ENCODE measurements at regions not wholly inside any gene's neighbourhood (a gene's known extent, or its start where the extent isn't known, plus 50 kb on each side); places are given as distances from the start of the nearest gene placed in this dataset.

- WGBS (ENCODE audit: low lambda C conversion rate): 5% methylated on average over 6 of the region's 11 CpGs
- FAIRE-seq: no peak
- Histone ChIP-seq H3K9ac (ENCODE audit: insufficient read depth, low read depth, low read length) (no peak overlapping the region), H3K4me1 (ENCODE audit: insufficient read depth, low read length) (peaks cover 12% of the 10 kb centered on the region), H3K79me2 (ENCODE audit: insufficient read depth, low read length) (no peaks in the 10 kb centered on the region), H3K36me3 (replicated peaks in 1 of 2; ENCODE audit: control insufficient read depth in 1 of 2, insufficient read depth in 2 of 2, low read length in 2 of 2) (no peaks in the 10 kb centered on the region), H3K9me3 (ENCODE audit: low read length) (no peaks in the 10 kb centered on the region), H2AFZ (ENCODE audit: low read length) (no peak overlapping the region), H3K27ac (ENCODE audit: extremely low read length, insufficient read depth, low read length) (no peak overlapping the region), H4K20me1 (ENCODE audit: insufficient read depth, low read length) (no peaks in the 10 kb centered on the region), H3K4me3 (replicated peaks in 1 of 3; ENCODE audit: insufficient read depth in 1 of 3, low read depth in 2 of 3, low read length in 3 of 3) (no peak overlapping the region), H3K4me2 (ENCODE audit: low read depth, low read length) (no peak overlapping the region), H3K27me3 (ENCODE audit: control insufficient read depth in 1 of 2, insufficient read depth in 2 of 2, low read length in 2 of 2) (peaks cover 0 to 7% of the 10 kb centered on the region in 2 experiments; a peak in 1 of 5 replicates)
- CTCF ChIA-PET (ENCODE audit: low intra/inter-chr PET ratio, low total read pairs): no interaction called here
- POLR2A ChIA-PET: no interaction called here
- no peak for TF ChIP-seq ZNF354B (CRISPR knock-in tag; IDR thresholded peaks at IDR 0.05)
- no peak for TF ChIP-seq ZNF747 (CRISPR knock-in tag; IDR thresholded peaks at IDR 0.05; ENCODE audit: borderline replicate concordance)
- no peak for TF ChIP-seq NFE2L1 (CRISPR knock-in tag; IDR thresholded peaks at IDR 0.05; ENCODE audit: borderline replicate concordance)
- no peak for TF ChIP-seq MXI1 (IDR thresholded peaks at IDR 0.05; ENCODE audit: borderline replicate concordance, low read depth, low read length)
- TF ChIP-seq FOXA1 (IDR thresholded peaks at IDR 0.05): no peak
- 0 out of 2 replicates have a peak, but pooled peaks have one; percentile 43 for TF ChIP-seq FOXA1 (CRISPR knock-in tag; IDR thresholded peaks at IDR 0.05)
- no peak for TF ChIP-seq ZNF83 (CRISPR knock-in tag; IDR thresholded peaks at IDR 0.05; ENCODE audit: borderline replicate concordance)
- no peak for TF ChIP-seq SMC3 (IDR thresholded peaks at IDR 0.05; ENCODE audit: low read length)
- 0 out of 2 replicates have a peak, but pooled peaks have one; percentile 9 for TF ChIP-seq FOXA3 (CRISPR knock-in tag; IDR thresholded peaks at IDR 0.05)
- TF ChIP-seq ZNF839 (CRISPR knock-in tag; IDR thresholded peaks at IDR 0.05; ENCODE audit: borderline replicate concordance): no peak
- no peak for TF ChIP-seq ZNF251 (CRISPR knock-in tag; IDR thresholded peaks at IDR 0.05)
- TF ChIP-seq RXRA (CRISPR knock-in tag; IDR thresholded peaks at IDR 0.05): no peak
- DNase-seq (ENCODE audit: low spot score): peak; percentile 59
- in situ Hi-C loops (cut with HindIII; ENCODE audit: extremely low pct_ligation_motif_present, low pct_unique_long_range_greater_than_20kb): no loop called here
- no TSS peak for BruUV-seq (replicated peaks)
- intact Hi-C loops (cut with micrococcal nuclease; ENCODE audit: unreplicated experiment): no loop called here
- ATAC-seq: peak; percentile 75
Observed at GRCh38 chr12:3967556-3968160, 94.5 kb upstream of the PARP11 start.
